ENCODE measurements at regions not wholly inside any gene's neighbourhood (a gene's known extent, or its start where the extent isn't known, plus 50 kb on each side); places are given as distances from the start of the nearest gene placed in this dataset.

GRCh38 chr4:187887906-187888305, 107.7 kb upstream of the ZFP42 start:
- Histone ChIP-seq H3K4ac (replicated peaks; ENCODE audit: insufficient read length, low read depth, low read length) (no peak overlapping the region), H3K27ac (ENCODE audit: low read depth, low read length) (no peak overlapping the region), H4K91ac (replicated peaks; ENCODE audit: insufficient read length, low read length) (no peak overlapping the region), H2AFZ (ENCODE audit: low read length) (no peak overlapping the region), H4K20me1 (replicated peaks in 1 of 2; ENCODE audit: control insufficient read depth in 1 of 2, insufficient read depth in 2 of 2, low read length in 2 of 2) (no peaks in the 10 kb centered on the region), H3K9me3 (ENCODE audit: insufficient read depth in 2 of 2, low read depth in 1 of 2, low read length in 1 of 2) (no peaks in the 10 kb centered on the region), H3K4me1 (replicated peaks in 1 of 4; ENCODE audit: control insufficient read depth in 3 of 4, insufficient read depth in 4 of 4, low read length in 3 of 4) (peaks cover 0 to 6% (median 2%) of the 10 kb centered on the region in 4 experiments; a peak in 4 of 7 replicates), H3K79me1 (ENCODE audit: low read depth, low read length) (no peaks in the 10 kb centered on the region), H2BK20ac (ENCODE audit: low read length) (no peak overlapping the region), H3K23ac (ENCODE audit: insufficient read length) (no peak overlapping the region), H2BK120ac (replicated peaks; ENCODE audit: low read depth, low read length) (no peak overlapping the region), H3K14ac (ENCODE audit: insufficient read length) (no peak overlapping the region), H2AK5ac (ENCODE audit: low read depth, low read length) (no peak overlapping the region), H2BK12ac (ENCODE audit: low read depth, low read length) (no peak overlapping the region), H2BK15ac (ENCODE audit: low read length) (no peak overlapping the region), H3K56ac (replicated peaks; ENCODE audit: insufficient read length, low read depth, low read length) (no peak overlapping the region), H2BK5ac (ENCODE audit: low read depth, low read length) (no peak overlapping the region), H3K4me2 (ENCODE audit: insufficient read depth in 1 of 2, low read depth in 2 of 2, low read length in 2 of 2) (no peak overlapping the region), H3K18ac (ENCODE audit: extremely low read depth, low read length) (no peak overlapping the region), H4K8ac (ENCODE audit: extremely low read depth, insufficient read depth, low read length) (no peak overlapping the region), H3K36me3 (ENCODE audit: control insufficient read depth in 2 of 4, insufficient read depth in 4 of 4, low read length in 3 of 4) (no peaks in the 10 kb centered on the region), H3K27me3 (replicated peaks in 1 of 4; ENCODE audit: control insufficient read depth in 3 of 4, extremely low read depth in 1 of 4, insufficient read depth in 3 of 4, low read length in 3 of 4) (no peaks in the 10 kb centered on the region), H3K4me3 (ENCODE audit: extremely low read depth in 1 of 4, insufficient read depth in 2 of 4, low read depth in 3 of 4, low read length in 4 of 4) (no peak overlapping the region), H3K9ac (replicated peaks in 1 of 4; ENCODE audit: extremely low read depth in 1 of 4, low read depth in 3 of 4, low read length in 3 of 4) (no peak overlapping the region), H3K79me2 (ENCODE audit: control insufficient read depth in 1 of 2, insufficient read depth in 2 of 2, low read length in 2 of 2) (no peaks in the 10 kb centered on the region), H3K23me2 (ENCODE audit: low read depth, low read length) (no peaks in the 10 kb centered on the region; the same call in 1 of the 2 replicates), H4K5ac (ENCODE audit: insufficient read length, low read depth, low read length) (no peak overlapping the region)
- ChIA-PET POLR2A (ENCODE audit: partially characterized antibody) (no interaction called here), CTCF (ENCODE audit: partially characterized antibody) (interaction anchor here (1.0 kb wide), 1 partner anchor 362 kb away, joined by 3 read pairs; no protein-coding TSS in a partner anchor)
- 89% methylated on average over 2 of the region's 2 CpGs; no CpG with 5 or more reads in 1 of the 2 experiments for WGBS, 2 experiments (ENCODE audit: extremely low coverage in 1 of 2, insufficient coverage in 1 of 2, insufficient read length in 1 of 2, insufficient replicate concordance in 2 of 2, low coverage in 1 of 2, low lambda C conversion rate in 2 of 2, missing lambda C conversion rate in 1 of 2)
- FAIRE-seq = no peak
- DNase-seq (ENCODE audit: low read depth in 1 of 2, low spot score in 2 of 2) = no peak
- TF ChIP-seq CREB1 (IDR thresholded peaks at IDR 0.05) (no peak), KDM4A (IDR thresholded peaks at IDR 0.05; ENCODE audit: low read depth, low read length, severe bottlenecking) (no peak), GTF2F1 (IDR thresholded peaks at IDR 0.05; ENCODE audit: borderline replicate concordance, low read depth, low read length) (no peak), SAP30 (IDR thresholded peaks at IDR 0.05; ENCODE audit: insufficient read depth, insufficient replicate concordance, low read length) (no peak), CHD2 (IDR thresholded peaks at IDR 0.05; ENCODE audit: low read length) (no peak), SIRT6 (IDR thresholded peaks at IDR 0.05; ENCODE audit: low read length) (no peak), SUZ12 (IDR thresholded peaks at IDR 0.05; ENCODE audit: low read length) (no peak), SIN3A (conservative IDR thresholded peaks at IDR 0.05 in 1 of 2, IDR thresholded peaks at IDR 0.05 in 1 of 2; ENCODE audit: low read depth in 1 of 2, low read length in 2 of 2) (no peak), CBX5 (IDR thresholded peaks at IDR 0.05; ENCODE audit: low read depth, low read length) (no peak), BRCA1 (IDR thresholded peaks at IDR 0.05; ENCODE audit: low read depth, low read length) (no peak), SP4 (IDR thresholded peaks at IDR 0.05; ENCODE audit: low read length) (no peak), SP1 (IDR thresholded peaks at IDR 0.05; ENCODE audit: low read depth, low read length) (no peak), BCL11A (IDR thresholded peaks at IDR 0.05; ENCODE audit: low read depth in 2 of 2, low read length in 2 of 2) (no peak), SIX5 (IDR thresholded peaks at IDR 0.05; ENCODE audit: low read depth, low read length) (no peak)
- TF ChIP-seq, protein P1, sequence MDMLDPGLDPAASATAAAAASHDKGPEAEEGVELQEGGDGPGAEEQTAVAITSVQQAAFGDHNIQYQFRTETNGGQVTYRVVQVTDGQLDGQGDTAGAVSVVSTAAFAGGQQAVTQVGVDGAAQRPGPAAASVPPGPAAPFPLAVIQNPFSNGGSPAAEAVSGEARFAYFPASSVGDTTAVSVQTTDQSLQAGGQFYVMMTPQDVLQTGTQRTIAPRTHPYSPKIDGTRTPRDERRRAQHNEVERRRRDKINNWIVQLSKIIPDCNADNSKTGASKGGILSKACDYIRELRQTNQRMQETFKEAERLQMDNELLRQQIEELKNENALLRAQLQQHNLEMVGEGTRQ (IDR thresholded peaks at IDR 0.05; ENCODE audit: low read length) = no peak

Measured in H1 (cell line).